Inflammatory macrophage treated with lipopolysaccharide for 1 hour (primary cell): ENCODE measurements at regions not wholly inside any gene's neighbourhood (a gene's known extent, or its start where the extent isn't known, plus 50 kb on each side); places are given as distances from the start of the nearest gene placed in this dataset.
A peak's percentile ranks its signal among the peaks of the same experiment; 100 is the strongest.

Experiments
- DNase-seq, 2 donors: peaks; one replicate each; pipeline ENCODE4 v3.0.0-alpha.2; 2020 to 2022

DNA sequence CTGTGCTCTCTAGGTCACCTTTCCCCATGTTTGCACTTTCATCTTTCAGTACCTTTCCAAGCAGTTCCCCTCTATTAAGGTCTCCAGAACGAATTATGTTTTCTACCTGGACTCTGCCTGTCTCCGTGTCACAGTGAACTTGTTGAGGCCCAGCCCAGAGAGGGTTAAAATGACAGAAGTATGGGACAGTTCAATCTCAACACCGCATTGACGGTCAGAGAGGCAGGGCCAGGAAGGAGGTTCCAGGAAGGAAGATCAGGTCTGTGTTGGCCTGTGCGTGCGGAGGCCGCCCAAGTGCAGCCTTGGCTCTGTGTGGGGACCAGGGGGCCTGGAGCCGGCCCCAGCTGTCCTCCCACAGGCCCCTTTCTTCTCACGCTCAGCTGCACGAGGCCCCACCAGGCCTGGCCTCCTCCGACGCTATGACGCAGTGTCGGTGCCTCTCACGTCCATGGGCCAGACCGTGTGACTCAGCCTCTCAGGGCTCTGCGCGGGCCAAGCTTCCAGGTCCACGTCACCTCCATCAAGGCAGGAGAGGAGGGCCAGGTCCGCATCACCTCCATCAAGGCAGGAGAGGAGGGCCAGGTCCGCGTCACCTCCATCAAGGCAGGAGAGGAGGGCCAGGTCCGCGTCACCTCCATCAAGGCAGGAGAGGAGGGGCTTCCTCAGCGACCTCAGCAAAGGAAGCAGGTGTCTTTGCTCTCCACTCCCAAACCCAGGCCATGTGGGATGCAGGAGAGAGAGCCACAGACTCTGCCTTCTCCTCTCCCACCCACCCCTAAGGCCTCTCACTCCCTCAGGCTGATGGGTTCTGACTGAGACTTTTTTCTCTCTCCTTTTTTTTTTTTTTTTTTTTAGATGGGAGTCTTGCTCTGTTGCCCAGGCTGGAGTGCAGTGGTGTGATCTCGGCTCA is 83.1 kb downstream of the CPN2 start:
- DNase-seq = no peak

DNA sequence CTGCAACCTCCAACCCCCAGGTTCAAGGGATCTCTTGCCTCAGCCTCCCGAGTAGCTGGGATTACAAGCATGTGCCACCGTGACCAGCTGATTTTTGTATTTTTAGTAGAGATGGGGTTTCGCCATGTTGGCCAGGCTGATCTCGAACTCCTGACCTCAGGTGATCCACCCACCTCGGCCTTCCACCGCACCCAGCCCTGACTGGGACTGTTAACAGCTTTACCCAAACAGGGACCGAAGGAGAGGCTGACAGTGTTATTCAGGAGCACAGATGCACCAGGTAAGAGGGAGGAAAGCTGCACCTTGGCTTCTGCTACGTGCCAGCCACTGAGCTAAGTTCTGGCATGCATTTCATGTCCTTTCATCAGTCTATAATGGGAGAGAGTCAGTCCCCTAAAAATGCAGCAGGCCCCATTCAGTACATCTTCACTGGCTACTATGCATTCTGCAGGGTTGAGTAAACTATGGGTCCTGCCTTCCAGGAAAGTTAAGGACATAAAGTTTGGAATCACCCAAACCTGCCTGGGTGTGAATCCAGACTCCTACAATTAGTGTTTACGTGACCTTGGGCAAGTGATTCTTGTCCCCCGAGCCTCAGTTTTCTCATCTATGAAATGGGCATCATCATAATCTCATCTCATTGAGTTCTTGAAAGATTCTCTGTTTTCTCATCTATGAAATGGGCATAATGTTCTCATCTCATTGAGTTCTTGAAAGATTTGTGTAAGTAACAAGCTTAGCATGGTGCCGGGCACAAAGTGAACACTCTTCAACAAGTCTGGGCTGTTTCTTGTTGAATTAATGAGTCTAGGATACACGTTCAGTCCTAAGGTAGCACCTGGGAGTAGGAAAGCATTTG is 82.2 kb downstream of the CPN2 start:
- no peak for DNase-seq

DNA sequence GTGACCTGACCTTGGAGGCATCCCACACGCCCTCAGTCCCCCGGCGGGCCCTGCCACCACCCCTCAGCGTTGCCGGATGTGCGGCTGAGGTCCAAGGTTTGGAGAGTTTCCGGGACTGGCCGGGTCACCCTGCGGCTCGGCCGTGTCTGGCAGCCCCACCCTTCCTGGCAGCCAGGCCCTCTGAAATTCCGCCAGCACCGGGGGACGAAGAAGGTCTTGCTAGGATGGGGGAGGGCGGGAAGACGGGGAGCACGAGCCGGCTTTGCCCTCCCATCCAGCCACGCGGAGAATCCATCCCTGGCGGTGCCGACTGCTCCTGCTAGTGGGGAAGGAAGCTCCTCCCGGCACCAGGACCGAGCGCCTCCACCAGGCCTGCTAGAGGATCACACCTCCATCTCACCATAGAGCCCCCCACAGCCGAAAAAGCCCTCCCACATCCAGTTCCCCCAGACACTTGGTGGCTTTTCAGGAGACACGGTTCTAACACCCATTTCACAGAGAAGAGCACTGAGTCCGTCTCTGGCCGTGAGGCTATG is 81.5 kb downstream of the CPN2 start:
- DNase-seq = peak; percentile 25 to 43

DNA sequence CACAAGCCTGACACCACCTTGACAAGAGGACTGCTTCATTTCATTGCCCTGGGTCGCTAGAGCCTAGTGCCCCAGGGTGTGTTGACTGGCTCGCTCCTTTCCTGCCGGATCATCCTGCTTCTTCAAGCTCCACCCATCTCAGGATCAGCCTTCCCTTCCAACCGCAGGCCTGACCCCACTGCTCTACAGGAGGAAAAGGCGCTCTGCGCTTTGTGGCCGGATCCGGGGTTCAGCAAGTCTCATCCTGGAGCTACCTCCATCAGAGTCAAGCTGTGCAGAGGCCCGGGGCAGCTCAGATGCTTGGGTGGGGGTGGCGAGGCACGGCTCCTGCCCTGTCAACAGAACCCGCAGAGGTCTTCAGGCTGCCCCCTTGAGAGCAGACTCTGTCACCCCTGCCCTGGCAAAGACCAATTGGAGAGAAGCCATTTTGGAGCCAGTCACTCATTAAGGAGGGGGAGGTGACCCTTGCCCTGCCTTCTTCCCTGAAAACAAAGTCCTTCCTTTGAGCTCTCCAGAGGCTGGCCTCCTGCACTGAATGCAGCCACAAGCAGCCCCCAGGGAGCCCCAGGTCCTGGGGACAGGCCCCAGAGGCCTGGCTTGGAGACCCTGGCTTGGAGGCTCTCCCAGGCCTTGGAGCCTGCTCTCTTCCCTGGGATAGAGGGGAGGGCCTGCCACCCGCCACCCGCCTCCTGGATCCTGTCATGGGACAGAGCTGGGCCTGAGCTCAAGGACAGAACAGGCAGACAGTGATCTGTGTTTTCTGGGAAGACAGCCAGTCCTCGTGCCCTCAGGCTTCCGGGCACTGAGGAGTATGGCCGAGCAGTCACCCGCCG is 80.3 kb downstream of the CPN2 start:
- no peak for DNase-seq

DNA sequence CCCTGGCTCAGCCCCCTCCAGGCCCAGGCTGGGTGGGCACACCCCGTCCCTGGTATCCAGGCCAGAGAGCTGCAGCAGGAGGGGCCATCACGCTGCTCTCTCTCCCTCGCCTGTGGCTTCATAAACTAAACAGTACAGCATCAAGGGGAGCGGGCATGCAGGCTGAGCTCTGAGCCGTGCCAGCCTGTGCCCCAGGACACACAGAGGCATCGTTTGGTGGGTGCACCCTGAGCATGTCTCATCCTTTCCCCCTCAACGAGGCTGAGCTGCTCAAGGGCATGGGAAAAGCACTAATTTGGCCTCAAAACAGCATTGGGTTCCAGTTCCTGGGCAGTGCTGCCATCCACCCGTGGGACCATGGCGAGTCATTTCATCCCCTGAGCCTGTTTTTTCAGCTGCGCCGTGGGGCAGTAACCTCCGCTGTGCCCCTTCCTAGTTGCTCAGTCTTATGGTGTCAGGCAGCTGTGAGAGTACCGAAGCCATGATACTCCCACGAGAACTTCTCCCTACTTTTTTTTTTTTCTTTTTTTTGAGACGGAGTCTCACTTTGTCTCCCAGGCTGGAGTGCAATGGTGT is 79.6 kb downstream of the CPN2 start:
- no peak for DNase-seq

DNA sequence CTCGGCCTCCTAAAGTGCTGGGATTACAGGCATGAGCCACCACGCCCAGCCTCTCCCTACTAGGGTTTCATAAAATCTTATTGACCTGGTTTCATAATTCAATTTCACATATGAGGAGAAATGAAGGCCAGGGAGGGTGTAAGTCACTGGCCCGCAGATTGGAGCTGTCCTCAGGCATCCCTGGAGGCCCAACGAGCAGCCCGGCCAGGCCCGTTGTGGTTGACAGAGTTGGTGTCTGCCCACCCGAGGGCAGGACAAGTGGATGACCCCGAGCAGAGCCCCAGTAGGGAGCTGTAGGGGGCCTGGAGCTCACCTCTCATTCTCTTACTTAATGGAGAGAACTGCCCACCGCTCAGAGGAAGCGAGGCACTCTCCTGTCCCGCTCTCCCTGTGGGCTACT is 78.9 kb downstream of the CPN2 start:
- DNase-seq = no peak

DNA sequence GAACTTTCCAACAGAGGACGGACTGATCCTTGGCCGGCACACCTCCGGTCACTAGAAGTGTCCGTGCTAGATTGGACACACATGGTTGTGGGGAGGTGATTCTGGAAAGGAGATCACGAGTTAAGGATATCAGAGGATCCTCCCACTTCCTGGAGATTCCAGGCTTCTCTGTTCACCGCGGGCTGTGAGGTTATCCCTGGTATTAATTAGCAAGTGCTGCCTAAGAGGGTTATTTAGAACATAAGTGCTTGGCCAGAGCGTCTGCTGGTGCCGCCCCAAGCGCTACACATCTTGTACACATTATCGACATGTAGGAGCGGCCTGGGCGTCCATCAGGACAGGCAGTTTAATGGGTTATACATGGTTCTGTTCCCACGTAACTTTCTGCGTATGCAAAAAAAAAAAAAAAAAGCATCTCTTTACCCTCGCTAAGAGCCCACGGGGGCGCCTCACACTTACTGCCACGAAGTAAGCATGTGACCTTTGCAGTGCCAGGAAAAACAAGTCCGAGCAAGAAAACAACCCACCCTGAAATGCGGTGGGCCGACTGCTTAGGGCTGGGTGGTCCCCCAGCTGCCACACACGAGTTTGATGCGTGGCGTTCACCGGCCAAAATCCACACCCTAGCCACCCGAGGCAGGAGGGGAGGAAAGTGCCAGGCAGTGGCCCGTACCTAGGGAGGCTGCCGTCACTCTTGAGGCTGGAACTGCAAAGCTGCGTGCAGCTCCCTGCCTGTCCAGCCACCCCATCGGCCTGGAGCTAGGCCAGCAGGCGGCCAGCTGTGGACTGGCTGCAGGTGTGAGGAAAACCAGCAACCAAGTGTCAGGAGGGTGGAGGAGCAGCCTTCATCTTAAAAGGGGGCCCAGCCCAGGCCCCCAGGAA is 78.0 kb downstream of the CPN2 start:
- no peak for DNase-seq

DNA sequence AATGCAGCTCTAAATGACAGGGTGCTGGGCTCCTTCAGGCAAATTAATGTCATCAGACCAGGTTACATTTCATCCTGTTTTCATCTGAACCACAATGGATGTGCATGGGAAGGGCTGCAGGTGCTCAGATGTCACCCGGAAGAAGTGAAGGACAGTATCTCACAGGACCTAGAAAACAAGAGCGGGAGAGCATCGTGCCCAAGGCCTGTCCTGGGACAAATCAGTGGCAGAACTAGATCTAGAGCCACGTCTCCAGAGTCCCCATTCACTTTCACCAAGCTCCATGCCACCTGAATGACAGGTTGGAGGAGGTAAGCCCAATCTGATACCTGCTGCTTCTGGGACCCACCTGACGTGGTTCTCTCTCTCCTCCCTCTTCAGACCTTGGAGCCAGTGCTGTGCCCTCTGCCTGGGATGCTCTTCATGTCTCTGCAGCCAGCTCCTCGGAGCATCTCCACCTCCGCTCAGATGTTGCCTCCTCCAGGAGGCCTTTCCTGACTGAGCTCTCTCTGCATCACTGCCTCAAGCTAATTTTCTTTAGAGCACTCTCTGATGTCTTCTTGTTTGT is 77.3 kb downstream of the CPN2 start:
- DNase-seq = no peak

DNA sequence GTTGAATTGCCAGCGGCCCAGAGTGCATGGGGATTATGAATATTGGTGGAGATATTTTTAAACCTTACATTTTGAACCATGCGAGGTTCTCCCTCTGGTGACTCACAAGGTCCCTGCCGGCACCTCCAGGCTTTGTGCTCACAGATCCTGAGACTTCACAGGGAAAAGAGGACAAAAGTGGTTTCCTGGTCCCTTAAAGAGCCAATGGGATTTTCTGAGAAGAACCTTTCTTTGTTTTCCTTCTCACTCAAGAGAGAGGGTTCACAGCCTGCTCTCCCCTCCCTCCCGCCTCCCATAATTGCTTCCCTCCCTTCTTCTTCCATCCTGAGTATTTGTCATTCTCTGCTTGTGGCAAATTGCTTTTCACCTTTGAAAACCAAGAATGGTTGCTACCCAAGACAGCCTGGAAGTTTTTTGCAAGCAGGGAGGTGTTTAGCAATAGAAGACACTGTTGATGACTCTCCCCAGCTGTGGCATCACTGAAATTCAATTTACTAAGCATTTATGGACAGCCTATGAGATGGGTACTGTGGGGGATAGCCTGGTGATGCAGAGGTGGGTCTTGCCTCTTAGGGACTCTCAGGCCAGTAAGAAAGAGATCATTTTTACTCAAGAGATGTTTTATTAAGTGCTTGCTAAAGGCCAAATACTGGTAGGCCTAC is 76.6 kb downstream of the CPN2 start:
- DNase-seq = no peak

DNA sequence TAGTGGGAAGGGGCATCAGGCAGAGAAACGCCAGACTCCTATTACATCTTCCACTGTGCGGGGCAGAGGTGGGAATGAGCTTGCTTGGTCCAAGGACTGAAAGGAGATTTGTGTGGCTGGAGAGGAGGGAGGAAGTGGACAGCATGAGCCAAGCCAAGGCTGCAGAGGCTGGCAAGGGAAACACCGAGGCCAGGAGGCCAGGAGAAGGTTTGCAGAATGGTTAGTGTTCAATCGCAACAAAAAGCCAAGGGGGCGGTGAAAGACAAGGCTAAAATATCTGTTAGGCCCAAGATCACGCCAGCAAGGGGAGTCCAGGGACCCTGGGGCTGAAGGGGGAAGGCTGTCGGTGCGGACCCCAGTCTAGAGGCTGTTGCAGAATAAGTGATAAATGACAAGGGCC is 75.8 kb downstream of the CPN2 start:
- no peak for DNase-seq

DNA sequence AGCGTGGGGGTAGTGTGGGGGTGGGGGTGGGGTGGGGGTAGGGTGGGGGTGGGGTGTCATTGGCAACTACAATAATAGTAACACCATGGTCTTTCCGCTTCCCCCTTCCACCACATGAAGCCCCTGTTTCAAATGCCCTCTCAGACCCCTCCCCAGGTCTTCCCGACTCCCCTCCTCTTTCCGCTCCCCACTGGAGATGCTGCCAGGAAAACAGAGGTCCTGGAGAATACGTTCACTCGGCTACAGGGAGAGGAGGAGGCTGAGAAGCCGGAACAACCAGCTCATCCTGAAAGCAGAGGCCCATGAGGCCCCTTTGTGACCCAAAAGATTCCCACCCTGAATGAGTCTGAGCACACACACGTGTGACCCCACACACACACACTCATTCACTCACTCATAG is 75.4 kb downstream of the CPN2 start:
- DNase-seq = no peak

DNA sequence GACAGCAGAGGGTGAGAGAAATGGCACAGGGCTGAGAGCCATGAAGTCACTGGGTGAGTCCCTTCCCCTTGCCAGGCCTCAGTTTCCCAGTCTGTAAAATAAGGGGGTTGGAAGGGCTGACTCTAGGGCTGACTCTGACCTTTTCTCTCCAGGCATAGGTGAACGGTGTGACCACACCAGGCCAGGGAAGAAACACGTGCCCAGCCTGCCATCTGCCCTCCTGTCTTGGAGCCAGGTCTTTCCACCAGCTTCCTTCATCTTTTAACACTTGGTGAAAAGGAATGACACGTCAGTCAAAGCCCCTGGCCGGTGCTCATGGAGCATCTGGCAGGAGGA is 74.4 kb downstream of the CPN2 start:
- DNase-seq = no peak

DNA sequence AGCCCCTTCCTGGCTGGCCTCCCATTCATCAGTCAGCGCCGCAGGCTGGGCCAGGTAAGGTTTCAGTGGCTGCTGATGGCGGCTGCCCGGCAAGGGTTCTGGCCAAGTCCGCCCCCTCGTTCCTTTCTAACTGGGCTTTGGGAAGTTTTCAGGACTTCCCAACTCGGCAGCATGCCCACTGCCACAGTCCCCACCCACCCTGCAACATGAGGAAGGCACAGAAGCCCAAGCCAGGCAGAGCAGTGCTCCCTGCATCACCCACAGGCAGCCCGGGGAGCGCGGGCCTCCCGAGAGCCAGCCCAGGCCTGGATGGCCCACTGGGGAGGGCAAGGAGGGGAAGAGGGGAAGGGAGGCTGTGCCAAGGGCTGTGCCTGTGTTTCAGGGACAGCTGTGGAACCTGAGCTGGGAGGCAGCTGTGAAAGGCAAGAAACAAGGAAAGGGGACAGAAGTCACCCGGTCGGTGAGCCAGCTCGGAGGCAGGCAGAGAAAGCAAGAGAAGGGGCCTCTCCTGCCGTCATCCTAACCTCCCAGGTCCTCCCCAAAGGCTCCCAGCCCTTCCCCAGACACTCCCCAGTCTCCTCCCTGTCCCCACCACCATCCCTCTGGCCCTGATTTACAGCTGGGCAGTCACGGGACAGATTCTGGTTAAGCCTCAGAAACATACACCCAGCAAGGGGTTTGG is 73.9 kb downstream of the CPN2 start:
- DNase-seq = peak in 1 of 2 donors; percentile 20

DNA sequence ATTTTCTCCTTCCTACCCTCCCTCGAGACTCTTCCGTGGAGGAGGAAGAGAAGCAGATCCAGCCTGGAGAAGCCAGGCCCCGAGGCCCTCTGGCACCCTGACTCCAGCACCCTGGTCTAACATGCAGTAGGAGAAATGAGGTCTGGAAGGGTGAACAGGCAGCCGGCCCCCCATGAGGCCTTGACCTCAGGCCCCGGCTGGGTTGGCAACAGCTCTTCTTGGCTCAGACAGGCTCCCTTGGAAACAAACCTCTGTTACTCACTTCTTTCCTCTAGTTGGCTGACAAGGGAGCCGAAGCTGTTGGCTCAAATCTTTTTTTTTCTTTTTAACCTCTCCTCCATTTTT is 73.4 kb downstream of the CPN2 start:
- no peak for DNase-seq

DNA sequence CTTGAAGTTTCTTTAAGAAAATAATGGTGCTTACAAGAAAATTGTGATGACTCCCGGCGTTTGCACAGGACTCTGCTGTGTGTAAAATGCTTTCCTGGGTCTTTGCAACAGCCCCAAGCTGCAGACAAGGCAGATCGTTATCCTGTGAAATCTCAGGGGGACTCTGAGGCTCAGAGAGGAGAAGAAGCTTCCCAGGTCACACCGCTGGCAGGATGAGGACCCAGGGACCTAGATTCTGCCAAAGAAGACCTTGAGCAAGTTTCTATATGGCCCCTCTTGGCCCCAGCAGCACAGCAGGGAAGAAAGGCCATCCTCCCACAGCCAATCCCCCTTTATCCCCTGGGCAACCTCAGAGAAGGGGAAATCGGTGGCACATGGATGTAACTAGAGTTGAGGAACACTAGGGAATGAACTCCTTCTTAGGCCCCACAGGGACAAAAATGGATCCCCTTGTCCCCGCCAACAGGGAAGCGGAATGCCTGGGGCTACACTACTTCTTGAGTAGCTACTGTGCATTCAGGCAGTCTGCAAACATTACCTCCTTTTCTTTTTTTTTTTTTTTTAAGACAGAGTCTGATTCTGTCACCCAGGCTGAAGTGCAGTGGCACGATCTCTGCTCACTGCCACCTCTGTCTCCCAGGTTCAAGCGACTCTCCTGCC is 72.8 kb downstream of the CPN2 start:
- no peak for DNase-seq

DNA sequence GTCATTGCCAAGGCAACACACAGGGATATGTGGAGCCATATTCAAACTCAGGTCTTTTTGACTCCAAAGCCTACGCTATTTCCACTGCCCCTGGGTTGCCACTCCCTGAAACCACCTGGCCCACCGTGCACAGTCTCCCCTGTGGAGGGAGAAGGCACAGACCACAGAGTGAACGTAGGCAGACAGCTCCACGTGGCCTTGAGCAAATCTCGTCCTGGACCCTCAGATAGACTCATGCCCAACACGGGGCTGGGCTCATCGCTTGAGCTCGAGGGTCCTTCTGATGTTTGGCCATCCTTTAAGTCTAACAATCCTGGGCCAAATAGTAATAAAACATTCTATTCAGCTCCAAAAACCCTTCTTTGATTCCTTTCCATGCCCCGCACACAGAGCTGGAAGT is 72.0 kb downstream of the CPN2 start:
- DNase-seq = no peak

DNA sequence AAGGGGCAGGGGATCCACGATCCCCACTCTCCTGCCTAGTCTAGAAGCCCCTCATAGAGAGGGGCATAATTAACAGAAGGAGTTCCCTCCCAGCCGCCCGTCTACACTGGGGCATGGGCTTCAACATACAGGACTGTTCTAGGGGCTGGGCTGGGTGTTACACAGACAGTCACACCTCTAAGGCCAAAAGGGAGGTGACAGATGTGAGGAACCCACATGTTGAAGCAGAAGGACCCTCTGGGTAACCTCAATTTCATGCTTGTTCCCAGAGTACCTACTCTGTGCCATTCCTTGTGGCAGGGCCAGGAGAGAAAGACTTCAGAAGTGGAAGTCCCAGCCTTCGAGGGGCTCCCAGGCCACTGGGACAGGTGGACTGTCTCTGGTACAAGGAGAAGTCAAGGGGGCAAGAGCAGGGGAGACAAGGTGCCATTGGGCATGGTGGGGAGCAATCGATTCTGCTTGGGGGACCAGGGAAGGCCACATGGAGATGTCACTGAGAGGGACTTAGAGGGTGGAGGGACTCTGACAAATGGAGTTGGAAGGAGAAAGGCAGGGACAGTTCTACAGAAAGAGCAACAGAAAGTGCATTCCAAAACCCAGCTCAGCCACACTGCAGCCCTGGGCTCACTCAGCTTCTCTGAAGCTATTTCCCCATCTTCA is 71.3 kb downstream of the CPN2 start:
- DNase-seq = no peak

DNA sequence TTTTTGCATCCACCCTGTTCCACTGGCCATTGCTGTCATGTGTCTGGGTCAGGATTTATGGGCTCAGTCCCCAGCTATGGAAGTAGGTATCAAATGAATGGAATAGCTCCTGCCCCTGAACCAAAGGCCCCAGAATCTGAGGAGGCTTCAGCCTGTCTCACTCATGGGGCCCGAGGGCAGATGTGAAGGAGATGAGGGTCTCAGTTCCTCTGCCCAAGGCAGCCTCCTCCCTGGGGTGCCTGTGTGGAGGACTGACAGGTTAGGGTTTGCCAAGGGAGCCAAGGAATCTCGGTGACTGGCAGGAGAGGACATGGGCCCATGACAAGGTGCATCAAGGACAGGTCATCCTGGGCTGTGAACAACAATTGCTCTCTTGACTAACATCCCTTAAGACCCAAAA is 70.4 kb downstream of the CPN2 start:
- no peak for DNase-seq

DNA sequence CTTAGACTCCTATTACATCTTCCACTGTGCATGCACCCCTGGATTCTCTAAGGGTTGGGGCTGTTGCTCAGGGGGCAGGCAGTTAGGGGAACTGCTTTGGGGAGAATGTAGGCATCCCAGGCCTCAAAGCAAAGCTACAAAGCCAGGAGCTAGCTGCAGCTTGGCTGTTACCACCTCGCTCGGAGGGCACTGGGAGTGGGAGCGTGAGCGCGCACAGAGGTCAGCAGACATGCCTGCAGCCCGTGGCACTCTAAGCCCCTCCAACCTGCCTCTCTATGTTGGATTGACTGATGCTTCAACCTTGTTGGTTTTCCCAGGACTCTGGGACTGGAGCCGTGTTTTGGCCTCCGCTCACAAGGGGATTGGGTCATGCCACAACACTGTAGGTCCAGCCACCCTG is 69.8 kb downstream of the CPN2 start:
- no peak for DNase-seq
